OCI-LY3 (cell line): ENCODE measurements at regions not wholly inside any gene's neighbourhood (a gene's known extent, or its start where the extent isn't known, plus 50 kb on each side); places are given as distances from the start of the nearest gene placed in this dataset.

Experiments
- H2AFZ ChIP-seq: fragments of 200-600, 300-600 bp; shearing (Covaris generic); 2 replicates; pipeline ENCODE4 v1.6.0; 2014; ENCODE audit warnings: antibody characterized with exemption, low read depth, low read length
- H3K27ac ChIP-seq: fragments of 200-600, 300-600 bp; sonication (generic); 2 replicates; pipeline ENCODE4 v1.5.1; 2014; ENCODE audit warnings: mild to moderate bottlenecking, low read length, moderate library complexity, mixed read lengths
- H3K27me3 ChIP-seq: fragments of 200-600, 300-600 bp; sonication (generic); 2 replicates; pipeline ENCODE4 v1.6.1; 2014; ENCODE audit warnings: low read depth, low read length, mixed read lengths
- H3K36me3 ChIP-seq: fragments of 200-600, 300-600 bp; sonication (generic); replicated peaks from 2 replicates; pipeline ENCODE3; 2014; ENCODE audit warnings: low read depth, low read length, mixed read lengths
- H3K4me1 ChIP-seq: fragments of 300-600, 200-600 bp; sonication (generic); 2 replicates; pipeline ENCODE4 v1.6.1; 2014; ENCODE audit warnings: low read length, mixed read lengths
- H3K4me2 ChIP-seq: fragments of 200-600, 300-600 bp; sonication (generic); 2 replicates; pipeline ENCODE4 v1.6.1; 2014; ENCODE audit warnings: low read length, mixed read lengths
- H3K4me3 ChIP-seq: fragments of 300-600, 200-600 bp; sonication (generic); 2 replicates; pipeline ENCODE4 v1.5.1; 2014; ENCODE audit warnings: antibody characterized with exemption, mild to moderate bottlenecking, low read length, moderate library complexity
- H3K79me2 ChIP-seq: fragments of 300-600, 200-600 bp; shearing (Covaris generic); 2 replicates; pipeline ENCODE4 v1.6.1; 2014; ENCODE audit warnings: mild to moderate bottlenecking, low read length, mixed read lengths
- H3K9ac ChIP-seq: fragments of 300-600, 200-600 bp; shearing (Covaris generic); 2 replicates; pipeline ENCODE4 v1.6.0; 2014; ENCODE audit warnings: mild to moderate bottlenecking, low read length, moderate library complexity
- H3K9me3 ChIP-seq: fragments of 200-600, 300-600 bp; shearing (Covaris generic); 2 replicates; pipeline ENCODE4 v1.6.1; 2014; ENCODE audit warnings: low read length, mixed read lengths; ENCODE audit not compliant: insufficient read depth
- H4K20me1 ChIP-seq: fragments of 200-600, 300-600 bp; sonication (generic); 2 replicates; pipeline ENCODE4 v1.6.1; 2016; ENCODE audit warnings: low read length, mixed read lengths; ENCODE audit not compliant: insufficient read depth
- EZH2phosphoT487 ChIP-seq: fragments of 200-600 bp; shearing (Covaris generic); IDR thresholded peaks from 2 replicates; pipeline ENCODE4 v1.6.1; 2018; ENCODE audit warnings: antibody characterized with exemption, mixed run types, low read depth
- TF ChIP-seq, protein P1 (sequence below): fragments of 200-600, 300-600 bp; sonication (generic); IDR thresholded peaks from 2 replicates; pipeline ENCODE4 v1.5.1; 2014; ENCODE audit warnings: antibody characterized with exemption, low read length, low read depth

DNA sequence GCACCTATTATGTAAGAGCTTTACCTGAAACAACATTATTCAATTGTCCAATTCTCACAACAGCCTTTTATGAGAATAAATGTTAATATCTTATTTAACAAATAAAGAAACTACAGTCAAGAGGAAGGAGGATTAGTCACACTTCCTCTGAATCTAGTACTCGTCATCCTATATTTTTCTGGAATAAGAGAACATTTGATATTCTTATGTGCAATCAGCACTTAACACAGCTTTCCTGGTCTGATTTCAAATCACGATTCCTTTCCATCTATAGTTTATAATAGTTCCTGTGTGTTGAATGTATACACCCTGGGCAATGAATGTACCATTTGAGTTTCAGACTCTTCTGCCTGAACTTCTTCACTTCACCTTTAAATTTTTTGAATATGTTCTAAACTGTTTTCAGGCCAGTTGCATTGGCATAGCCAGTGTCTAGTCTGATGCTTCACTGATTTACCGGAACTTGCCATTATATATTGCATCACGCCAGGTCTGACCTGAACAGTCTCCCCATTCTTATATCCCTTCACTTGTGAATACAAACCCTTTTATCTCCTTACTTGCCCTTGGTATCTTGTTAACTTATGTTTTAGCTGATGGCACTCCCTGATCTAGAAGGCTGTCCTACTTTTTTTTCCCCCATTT lies 698.3 kb downstream of the MAT2B start:
- no peak for TF ChIP-seq EZH2phosphoT487
- TF ChIP-seq, protein P1, sequence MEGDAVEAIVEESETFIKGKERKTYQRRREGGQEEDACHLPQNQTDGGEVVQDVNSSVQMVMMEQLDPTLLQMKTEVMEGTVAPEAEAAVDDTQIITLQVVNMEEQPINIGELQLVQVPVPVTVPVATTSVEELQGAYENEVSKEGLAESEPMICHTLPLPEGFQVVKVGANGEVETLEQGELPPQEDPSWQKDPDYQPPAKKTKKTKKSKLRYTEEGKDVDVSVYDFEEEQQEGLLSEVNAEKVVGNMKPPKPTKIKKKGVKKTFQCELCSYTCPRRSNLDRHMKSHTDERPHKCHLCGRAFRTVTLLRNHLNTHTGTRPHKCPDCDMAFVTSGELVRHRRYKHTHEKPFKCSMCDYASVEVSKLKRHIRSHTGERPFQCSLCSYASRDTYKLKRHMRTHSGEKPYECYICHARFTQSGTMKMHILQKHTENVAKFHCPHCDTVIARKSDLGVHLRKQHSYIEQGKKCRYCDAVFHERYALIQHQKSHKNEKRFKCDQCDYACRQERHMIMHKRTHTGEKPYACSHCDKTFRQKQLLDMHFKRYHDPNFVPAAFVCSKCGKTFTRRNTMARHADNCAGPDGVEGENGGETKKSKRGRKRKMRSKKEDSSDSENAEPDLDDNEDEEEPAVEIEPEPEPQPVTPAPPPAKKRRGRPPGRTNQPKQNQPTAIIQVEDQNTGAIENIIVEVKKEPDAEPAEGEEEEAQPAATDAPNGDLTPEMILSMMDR, result no peak
- no peaks in the 10 kb centered on the region for H3K4me1 ChIP-seq
- no peak overlapping the region for H3K9ac ChIP-seq
- H3K4me2 ChIP-seq, result no peak overlapping the region
- H3K9me3 ChIP-seq, result no peaks in the 10 kb centered on the region
- no peaks in the 10 kb centered on the region for H3K79me2 ChIP-seq
- H3K27me3 ChIP-seq, result no peaks in the 10 kb centered on the region
- no peaks in the 10 kb centered on the region for H4K20me1 ChIP-seq
- H3K36me3 ChIP-seq, result no peaks in the 10 kb centered on the region
- H3K27ac ChIP-seq, result no peak overlapping the region
- no peak overlapping the region for H3K4me3 ChIP-seq
- H2AFZ ChIP-seq, result no peak overlapping the region

DNA sequence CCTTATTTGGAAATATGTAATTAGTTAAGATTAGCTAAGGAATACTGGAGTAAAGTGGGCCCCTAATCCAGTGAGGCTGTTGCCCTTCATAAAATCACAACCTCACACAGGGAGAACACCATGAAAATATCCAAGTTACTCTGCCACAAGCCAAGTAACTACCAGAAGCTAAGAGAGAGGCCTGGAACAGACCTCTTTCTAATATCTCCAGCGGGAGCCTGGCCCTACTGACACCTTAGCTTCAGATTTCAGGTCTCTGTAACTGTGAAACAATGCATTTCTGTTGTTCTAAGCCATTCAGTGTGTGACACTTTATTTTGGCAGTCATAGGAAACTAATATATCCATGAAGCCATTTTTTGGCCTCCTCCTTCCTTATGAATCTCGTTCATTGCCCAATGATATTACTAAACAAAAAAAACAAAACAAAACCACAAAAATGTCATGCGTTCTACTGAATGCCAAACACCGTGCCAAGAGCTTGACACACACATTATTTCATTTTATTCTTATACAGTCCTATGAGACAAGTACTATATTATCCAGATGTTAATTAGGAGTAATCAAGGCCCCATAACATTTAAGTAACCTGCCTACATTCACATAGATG lies 699.0 kb downstream of the MAT2B start:
- H3K4me1 ChIP-seq, result no peaks in the 10 kb centered on the region
- no peak overlapping the region for H3K9ac ChIP-seq
- no peaks in the 10 kb centered on the region for H3K79me2 ChIP-seq
- no peak overlapping the region for H3K4me2 ChIP-seq
- H3K36me3 ChIP-seq, result no peaks in the 10 kb centered on the region
- no peaks in the 10 kb centered on the region for H3K9me3 ChIP-seq
- H3K4me3 ChIP-seq, result no peak overlapping the region
- H4K20me1 ChIP-seq, result no peaks in the 10 kb centered on the region
- H2AFZ ChIP-seq, result no peak overlapping the region
- H3K27ac ChIP-seq, result no peak overlapping the region
- H3K27me3 ChIP-seq, result no peaks in the 10 kb centered on the region
- TF ChIP-seq EZH2phosphoT487, result no peak
- TF ChIP-seq, protein P1, result no peak

DNA sequence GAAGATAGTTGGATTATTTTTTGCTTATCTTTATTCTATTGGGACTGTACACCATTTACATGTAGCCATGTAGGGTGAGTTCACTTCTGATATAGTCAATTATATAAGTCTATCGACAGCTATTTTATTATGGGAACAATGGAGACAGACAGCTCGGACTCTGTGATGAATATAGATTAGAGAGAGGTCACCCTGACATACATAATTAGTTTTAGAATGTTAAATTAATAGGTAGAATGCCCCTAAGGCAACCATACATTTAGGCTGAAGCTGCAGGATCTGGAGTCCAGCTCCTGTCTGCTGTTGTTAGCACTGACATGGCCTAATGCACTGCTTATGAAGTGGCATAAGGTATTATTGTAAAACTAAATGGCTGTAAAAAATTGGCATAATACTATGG lies 700.8 kb downstream of the MAT2B start:
- Histone ChIP-seq H3K27me3 (no peaks in the 10 kb centered on the region), H3K4me3 (no peak overlapping the region), H3K9me3 (no peaks in the 10 kb centered on the region), H3K4me2 (no peak overlapping the region), H3K9ac (no peak overlapping the region), H3K79me2 (no peaks in the 10 kb centered on the region), H4K20me1 (no peaks in the 10 kb centered on the region), H2AFZ (no peak overlapping the region), H3K36me3 (no peaks in the 10 kb centered on the region), H3K4me1 (no peaks in the 10 kb centered on the region), H3K27ac (no peak overlapping the region)
- no peak for TF ChIP-seq EZH2phosphoT487
- TF ChIP-seq, protein P1, result no peak

DNA sequence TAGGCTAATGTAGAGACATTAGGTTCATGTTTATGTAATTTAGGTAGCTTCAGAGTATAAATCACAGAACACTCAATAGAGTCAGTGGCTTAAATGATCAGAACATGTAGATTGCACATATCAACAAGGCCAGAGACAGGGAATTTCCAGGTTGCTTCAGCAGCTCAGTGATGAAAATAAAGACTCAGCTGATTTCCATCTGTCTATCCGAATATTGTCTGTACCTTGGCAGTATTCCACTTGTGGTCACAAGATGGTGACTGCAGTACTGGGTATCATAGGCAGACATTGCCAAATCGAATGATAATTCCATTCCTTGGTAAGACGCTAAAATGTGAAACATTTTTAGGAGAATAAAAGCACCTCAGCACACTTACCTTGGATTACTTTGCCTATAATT lies 702.2 kb downstream of the MAT2B start:
- Histone ChIP-seq H3K27me3 (0 out of 2 replicates have a peak, but pooled peaks cover 3% of the 10 kb centered on the region), H3K4me2 (no peak overlapping the region), H3K4me3 (no peak overlapping the region)

More for the DNA sequence above, 702.2 kb downstream of the MAT2B start:
- Histone ChIP-seq H3K9me3 (no peaks in the 10 kb centered on the region), H3K9ac (no peak overlapping the region), H3K36me3 (no peaks in the 10 kb centered on the region), H3K27ac (no peak overlapping the region), H3K79me2 (no peaks in the 10 kb centered on the region), H4K20me1 (no peaks in the 10 kb centered on the region), H2AFZ (no peak overlapping the region), H3K4me1 (no peaks in the 10 kb centered on the region)
- TF ChIP-seq, protein P1, result no peak
- TF ChIP-seq EZH2phosphoT487, result no peak
